ENCODE measurements at regions not wholly inside any gene's neighbourhood (a gene's known extent, or its start where the extent isn't known, plus 50 kb on each side); places are given as distances from the start of the nearest gene placed in this dataset.

- Histone ChIP-seq H3K27ac (ENCODE audit: extremely low read depth, low read depth, low read length) (no peak overlapping the region), H3K36me3 (ENCODE audit: control insufficient read depth, insufficient read depth, low read length) (no peaks in the 10 kb centered on the region), H3K4me1 (replicated peaks in 1 of 2; ENCODE audit: control insufficient read depth in 2 of 2, insufficient read depth in 2 of 2, low read length in 2 of 2) (no peaks in the 10 kb centered on the region), H3K4me2 (ENCODE audit: insufficient read depth, low read length) (no peak overlapping the region), H3K79me2 (ENCODE audit: control insufficient read depth, insufficient read depth, low read length) (no peaks in the 10 kb centered on the region), H3K9me1 (ENCODE audit: control insufficient read depth, insufficient read depth, low read length) (no peaks in the 10 kb centered on the region), H3K27me3 (ENCODE audit: control insufficient read depth in 2 of 2, insufficient read depth in 2 of 2, low read length in 2 of 2) (no peaks in the 10 kb centered on the region), H3K4me3 (no peak overlapping the region), H4K20me1 (replicated peaks; ENCODE audit: control insufficient read depth, insufficient read depth, low read length) (no peaks in the 10 kb centered on the region), H2AFZ (ENCODE audit: low read depth, low read length) (no peak overlapping the region), H3K9me3 (replicated peaks; ENCODE audit: control insufficient read depth, insufficient read depth, low read depth, low read length) (no peaks in the 10 kb centered on the region), H3K9ac (ENCODE audit: insufficient read depth in 1 of 2, low read depth in 2 of 2, low read length in 2 of 2) (no peak overlapping the region)
- ChIA-PET CTCF (ENCODE audit: low intra/inter-chr PET ratio) (no interaction called here), POLR2A (no interaction called here)
- FAIRE-seq (no peak), DNase-seq (ENCODE audit: extremely low read depth in 1 of 4, low spot score in 3 of 4) (no peak), ATAC-seq (no peak)
- TF ChIP-seq ZEB2 (IDR thresholded peaks at IDR 0.05) (no peak), SIN3B (IDR thresholded peaks at IDR 0.05; ENCODE audit: low read depth) (no peak), KLF13 (tag; IDR thresholded peaks at IDR 0.05; ENCODE audit: borderline replicate concordance, low read depth) (no peak)
- intact Hi-C loops (cut with micrococcal nuclease) = no loop called here
- WGBS (ENCODE audit: insufficient coverage, low coverage, missing lambda C conversion rate) = 0% methylated on average over 1 of the region's 1 CpG
- in situ Hi-C loops (cut with MboI) = no loop called here
- no TSS peak for BruUV-seq (replicated peaks)
Measured at GRCh38 chr6:78192057-78192456, 539.2 kb downstream of the MEI4 start.

- 2% methylated on average over 5 of the region's 5 CpGs for WGBS (ENCODE audit: insufficient coverage, low coverage, missing lambda C conversion rate)
- no peaks in the 10 kb centered on the region; the same call in 1 of the 2 replicates for H3K9me3 ChIP-seq (replicated peaks; ENCODE audit: control insufficient read depth, insufficient read depth, low read depth, low read length)
- FAIRE-seq = no peak
- no peaks in the 10 kb centered on the region for H3K27me3 ChIP-seq (ENCODE audit: control insufficient read depth in 2 of 2, insufficient read depth in 2 of 2, low read length in 2 of 2)
- H3K4me2 ChIP-seq (ENCODE audit: insufficient read depth, low read length) = no peak overlapping the region
- H3K9me1 ChIP-seq (ENCODE audit: control insufficient read depth, insufficient read depth, low read length) = no peaks in the 10 kb centered on the region
- no TSS peak for BruUV-seq (replicated peaks)
- no peak for TF ChIP-seq ZNF224 (CRISPR knock-in tag; IDR thresholded peaks at IDR 0.05)
- TF ChIP-seq ZBTB17 (CRISPR knock-in tag; IDR thresholded peaks at IDR 0.05) = no peak
- TF ChIP-seq ZNF23 (CRISPR knock-in tag; IDR thresholded peaks at IDR 0.05) = no peak
- TF ChIP-seq, protein P1, sequence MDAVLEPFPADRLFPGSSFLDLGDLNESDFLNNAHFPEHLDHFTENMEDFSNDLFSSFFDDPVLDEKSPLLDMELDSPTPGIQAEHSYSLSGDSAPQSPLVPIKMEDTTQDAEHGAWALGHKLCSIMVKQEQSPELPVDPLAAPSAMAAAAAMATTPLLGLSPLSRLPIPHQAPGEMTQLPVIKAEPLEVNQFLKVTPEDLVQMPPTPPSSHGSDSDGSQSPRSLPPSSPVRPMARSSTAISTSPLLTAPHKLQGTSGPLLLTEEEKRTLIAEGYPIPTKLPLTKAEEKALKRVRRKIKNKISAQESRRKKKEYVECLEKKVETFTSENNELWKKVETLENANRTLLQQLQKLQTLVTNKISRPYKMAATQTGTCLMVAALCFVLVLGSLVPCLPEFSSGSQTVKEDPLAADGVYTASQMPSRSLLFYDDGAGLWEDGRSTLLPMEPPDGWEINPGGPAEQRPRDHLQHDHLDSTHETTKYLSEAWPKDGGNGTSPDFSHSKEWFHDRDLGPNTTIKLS (IDR thresholded peaks at IDR 0.05; ENCODE audit: borderline replicate concordance, low read depth) = no peak
- TF ChIP-seq SMAD4 (CRISPR knock-in tag; conservative IDR thresholded peaks at IDR 0.05) = no peak
- TF ChIP-seq, protein P2, sequence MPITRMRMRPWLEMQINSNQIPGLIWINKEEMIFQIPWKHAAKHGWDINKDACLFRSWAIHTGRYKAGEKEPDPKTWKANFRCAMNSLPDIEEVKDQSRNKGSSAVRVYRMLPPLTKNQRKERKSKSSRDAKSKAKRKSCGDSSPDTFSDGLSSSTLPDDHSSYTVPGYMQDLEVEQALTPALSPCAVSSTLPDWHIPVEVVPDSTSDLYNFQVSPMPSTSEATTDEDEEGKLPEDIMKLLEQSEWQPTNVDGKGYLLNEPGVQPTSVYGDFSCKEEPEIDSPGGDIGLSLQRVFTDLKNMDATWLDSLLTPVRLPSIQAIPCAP (CRISPR knock-in tag; IDR thresholded peaks at IDR 0.05; ENCODE audit: borderline replicate concordance) = no peak
- no peak for TF ChIP-seq RBM34 (IDR thresholded peaks at IDR 0.05; ENCODE audit: borderline replicate concordance, insufficient read depth, low read length)
- TF ChIP-seq TFAP4 (CRISPR knock-in tag; IDR thresholded peaks at IDR 0.05; ENCODE audit: borderline replicate concordance) = no peak
- no peak for DNase-seq (ENCODE audit: extremely low read depth in 1 of 4, low spot score in 3 of 4)
- no peak overlapping the region for H3K4me3 ChIP-seq
- no peak overlapping the region for H3K27ac ChIP-seq (ENCODE audit: extremely low read depth, low read depth, low read length)
- no peak for ATAC-seq
- no peak overlapping the region for H3K9ac ChIP-seq (ENCODE audit: insufficient read depth in 1 of 2, low read depth in 2 of 2, low read length in 2 of 2)
- in situ Hi-C loops (cut with MboI) (no loop called here), intact Hi-C loops (cut with micrococcal nuclease) (no loop called here)
- no peaks in the 10 kb centered on the region for H3K79me2 ChIP-seq (ENCODE audit: control insufficient read depth, insufficient read depth, low read length)
- H3K36me3 ChIP-seq (ENCODE audit: control insufficient read depth, insufficient read depth, low read length) = no peaks in the 10 kb centered on the region
- no peaks in the 10 kb centered on the region for H3K4me1 ChIP-seq (replicated peaks in 1 of 2; ENCODE audit: control insufficient read depth in 2 of 2, insufficient read depth in 2 of 2, low read length in 2 of 2)
- no peak overlapping the region for H2AFZ ChIP-seq (ENCODE audit: low read depth, low read length)
- ChIA-PET CTCF (ENCODE audit: low intra/inter-chr PET ratio) (no interaction called here), POLR2A (no interaction called here)
- no peaks in the 10 kb centered on the region for H4K20me1 ChIP-seq (replicated peaks; ENCODE audit: control insufficient read depth, insufficient read depth, low read length)
Measured at GRCh38 chr6:78199044-78199443, 546.2 kb downstream of the MEI4 start.

All from K562 (cell line).